ENCODE measurements at regions not wholly inside any gene's neighbourhood (a gene's known extent, or its start where the extent isn't known, plus 50 kb on each side); places are given as distances from the start of the nearest gene placed in this dataset.

DNA sequence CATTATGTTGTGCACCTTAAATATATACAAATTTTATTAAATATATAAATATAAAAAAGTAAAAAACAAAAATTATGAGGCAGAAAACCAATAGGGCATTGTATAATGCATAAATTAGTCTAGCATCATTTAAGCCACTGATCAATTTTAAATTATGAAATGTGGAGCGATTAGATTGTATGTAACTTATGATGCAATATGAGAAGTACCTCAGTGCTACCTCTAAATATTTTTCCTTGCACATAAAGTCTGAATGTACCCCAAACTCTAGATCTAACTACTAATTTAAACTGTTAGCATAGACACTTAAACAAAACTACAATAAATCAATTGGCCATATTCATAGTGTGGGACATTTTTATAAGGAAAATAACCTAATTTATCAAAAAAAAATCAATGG is 1178.5 kb upstream of the MIR17HG start:
- DNase-seq (ENCODE audit: low spot score): no peak

DNA sequence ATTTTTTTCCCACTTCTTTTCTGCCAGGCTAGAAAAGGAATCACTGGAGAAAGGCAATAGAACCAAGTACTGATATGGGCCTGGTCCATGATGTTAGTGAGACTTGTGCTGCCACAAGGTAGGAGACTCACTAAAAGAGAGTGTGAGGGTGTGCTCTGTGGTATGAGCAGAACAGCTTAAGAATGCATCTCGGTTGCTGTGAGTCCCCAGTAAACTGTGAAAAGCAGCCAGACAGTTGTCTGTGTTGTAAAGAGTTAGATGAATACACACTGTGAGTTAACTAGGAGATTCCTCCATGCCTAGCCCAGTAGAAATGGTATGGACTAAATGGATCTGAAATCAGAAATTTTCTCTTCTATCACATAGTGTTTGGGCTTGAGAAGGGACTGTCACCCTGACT is 1177.3 kb upstream of the MIR17HG start:
- no peak for DNase-seq (ENCODE audit: low spot score)

DNA sequence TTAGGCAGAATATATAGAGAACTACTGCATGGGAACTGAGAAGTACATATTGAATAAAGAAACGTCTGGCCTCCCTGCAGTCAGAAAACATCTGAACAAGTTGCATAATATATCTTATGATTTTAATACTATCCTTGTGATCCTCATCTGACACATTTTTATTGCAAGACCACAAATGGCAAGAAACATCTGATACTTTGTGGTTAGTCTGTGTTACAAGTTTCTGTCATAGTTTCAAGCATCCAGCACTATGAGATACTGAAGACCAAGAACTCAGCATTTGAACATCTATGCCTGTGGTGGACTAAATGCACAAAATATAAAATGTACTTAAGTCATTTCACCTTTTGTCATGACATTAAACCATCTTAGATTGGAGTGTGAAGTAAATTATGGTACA is 1175.8 kb upstream of the MIR17HG start:
- no peak for DNase-seq (ENCODE audit: low spot score)

DNA sequence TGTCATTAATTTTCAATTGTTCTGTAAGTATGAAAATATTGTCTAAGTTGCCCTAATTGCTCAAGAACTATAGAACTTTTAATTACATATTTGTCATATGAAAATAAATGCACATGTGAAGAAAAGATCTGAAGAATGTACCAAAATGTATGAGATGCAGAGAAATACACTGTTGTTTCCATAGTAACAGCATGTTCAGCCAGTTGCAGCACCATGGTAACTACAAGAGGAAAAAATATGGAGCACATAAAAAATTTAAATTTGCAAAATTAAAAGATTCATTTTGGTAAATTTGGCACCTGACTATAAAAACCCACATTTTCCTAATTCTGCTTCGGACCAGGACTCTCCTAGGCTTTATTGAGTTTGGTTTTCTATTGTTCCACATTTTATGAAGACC is 1170.0 kb upstream of the MIR17HG start:
- no peak for DNase-seq (ENCODE audit: low spot score)

DNA sequence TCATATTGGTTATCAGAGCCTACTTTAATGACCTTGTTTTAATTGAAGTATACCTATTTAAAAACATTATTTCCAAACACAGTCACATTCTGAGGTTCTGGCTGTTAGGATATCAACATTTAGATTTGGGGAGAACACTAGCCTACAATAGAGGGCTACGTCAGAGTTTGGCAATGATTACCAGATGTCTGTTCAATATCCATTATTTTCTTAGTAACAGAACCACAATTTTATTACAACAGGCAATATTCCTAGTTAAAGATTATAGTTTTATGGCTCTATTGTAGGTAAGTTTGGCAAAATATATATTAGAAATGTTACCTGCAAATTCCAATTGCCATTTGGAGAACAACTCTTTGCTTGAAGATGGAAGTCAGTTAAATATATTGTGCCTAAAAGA is 1163.1 kb upstream of the MIR17HG start:
- no peak for DNase-seq (ENCODE audit: low spot score)

DNA sequence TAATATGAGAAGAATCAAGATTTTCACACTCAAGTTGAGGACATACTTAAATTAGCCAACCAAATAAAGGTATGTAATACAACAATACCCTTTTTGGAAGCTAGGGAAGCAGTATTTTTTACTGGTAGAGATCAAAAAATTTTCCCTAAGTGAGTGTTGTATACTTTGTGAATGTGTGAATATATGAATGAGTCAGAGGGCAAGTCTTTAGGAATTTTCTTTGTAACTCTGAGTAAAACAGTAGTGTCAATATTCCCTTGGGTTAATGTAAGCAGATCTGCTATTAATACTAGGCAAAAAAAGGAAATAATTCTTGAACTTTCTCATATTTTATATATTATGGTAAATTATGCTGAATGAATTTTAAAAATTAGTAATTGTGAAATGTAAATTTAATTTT is 1161.8 kb upstream of the MIR17HG start:
- DNase-seq (ENCODE audit: low spot score): no peak

DNA sequence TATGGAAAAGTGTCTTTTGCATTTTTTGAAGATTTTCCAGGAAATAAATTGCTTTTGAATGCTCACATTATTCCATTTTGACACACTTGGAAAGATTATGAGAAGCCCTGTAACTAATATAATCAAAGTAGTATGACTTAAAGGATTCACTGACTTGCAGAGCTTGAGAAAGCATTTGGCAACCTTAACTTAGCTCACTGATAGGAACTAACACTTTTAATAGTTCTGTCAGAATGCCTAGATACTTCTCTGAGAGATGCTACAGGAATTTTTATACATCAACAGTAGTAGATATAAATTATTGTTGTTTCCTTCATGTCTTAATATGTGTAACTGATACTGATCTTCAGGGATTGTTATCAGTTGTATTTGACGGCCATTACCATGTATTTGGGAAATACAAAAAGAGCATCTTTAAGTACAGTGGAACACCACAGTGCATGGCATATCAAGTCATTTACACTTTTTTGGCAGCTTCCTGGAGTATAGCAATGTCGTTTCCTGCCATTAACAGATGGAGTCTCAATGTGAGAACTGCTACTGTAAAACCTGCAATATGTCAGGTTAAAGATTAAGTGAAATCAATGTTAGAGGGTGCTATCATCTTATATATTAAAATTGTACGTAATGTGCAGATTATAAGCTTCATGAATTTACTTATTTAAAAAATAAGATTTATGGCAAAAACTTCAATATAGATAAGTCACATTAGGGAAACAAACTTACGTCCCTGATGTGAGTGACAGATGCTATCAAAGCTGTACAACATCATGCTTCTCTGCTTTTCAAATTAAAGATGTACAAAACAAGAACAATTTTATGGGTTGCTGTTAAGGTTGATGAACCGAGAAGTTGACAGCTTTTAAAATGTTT is 1159.8 kb upstream of the MIR17HG start:
- DNase-seq (ENCODE audit: low spot score): no peak

DNA sequence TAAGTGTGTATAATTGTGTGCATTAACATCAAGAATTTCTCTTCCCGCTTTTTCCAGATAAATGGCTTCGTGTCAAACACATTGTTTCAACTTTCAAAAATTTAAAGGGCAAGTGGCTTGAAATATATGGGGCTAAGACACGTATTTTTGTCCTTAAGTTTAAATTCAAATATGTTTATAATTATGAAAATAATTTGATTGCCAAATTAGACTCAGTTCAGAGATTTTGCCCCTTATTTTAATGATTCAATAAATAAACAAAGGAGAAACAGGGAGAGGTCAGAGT is 1159.2 kb upstream of the MIR17HG start:
- no peak for DNase-seq (ENCODE audit: low spot score)

DNA sequence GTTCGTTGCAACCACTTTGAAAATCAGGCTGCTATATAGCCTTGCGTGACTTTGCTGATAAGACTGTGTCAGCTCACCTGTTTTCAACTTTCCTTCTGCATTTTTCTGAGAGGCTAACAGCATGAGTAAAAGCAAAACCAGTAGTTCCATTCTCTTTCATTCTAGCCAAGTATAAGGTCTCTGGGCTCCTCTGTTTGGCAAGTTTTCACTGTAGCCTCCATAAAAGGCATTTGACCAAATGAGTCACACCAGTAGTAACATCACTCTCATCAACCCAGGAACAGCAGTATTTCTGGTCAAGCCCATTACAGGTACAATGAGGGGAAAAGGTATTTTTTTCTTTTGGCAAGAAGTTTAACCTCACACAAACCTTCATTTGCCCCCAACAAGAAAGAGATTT is 1149.8 kb upstream of the MIR17HG start:
- DNase-seq (ENCODE audit: low spot score): no peak

DNA sequence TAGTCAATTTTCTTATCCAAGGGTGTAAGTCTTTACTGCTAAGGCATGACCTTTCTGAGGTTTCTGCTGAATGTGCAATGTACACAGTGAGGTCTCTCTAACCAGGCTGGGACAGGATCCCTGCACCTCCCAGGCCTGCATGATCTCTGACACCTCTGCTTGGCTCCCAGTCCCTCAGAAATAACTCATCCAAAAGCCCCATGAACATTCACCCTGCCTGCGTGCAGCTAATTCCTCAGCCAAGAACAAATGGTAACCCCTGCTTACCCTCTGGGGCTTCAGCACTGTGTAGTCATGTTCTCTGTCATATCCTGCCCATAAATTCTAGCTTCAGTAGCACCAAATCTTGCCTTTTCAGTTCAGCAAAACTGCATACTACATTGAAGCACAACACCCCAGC is 1146.3 kb upstream of the MIR17HG start:
- no peak for DNase-seq (ENCODE audit: low spot score)

DNA sequence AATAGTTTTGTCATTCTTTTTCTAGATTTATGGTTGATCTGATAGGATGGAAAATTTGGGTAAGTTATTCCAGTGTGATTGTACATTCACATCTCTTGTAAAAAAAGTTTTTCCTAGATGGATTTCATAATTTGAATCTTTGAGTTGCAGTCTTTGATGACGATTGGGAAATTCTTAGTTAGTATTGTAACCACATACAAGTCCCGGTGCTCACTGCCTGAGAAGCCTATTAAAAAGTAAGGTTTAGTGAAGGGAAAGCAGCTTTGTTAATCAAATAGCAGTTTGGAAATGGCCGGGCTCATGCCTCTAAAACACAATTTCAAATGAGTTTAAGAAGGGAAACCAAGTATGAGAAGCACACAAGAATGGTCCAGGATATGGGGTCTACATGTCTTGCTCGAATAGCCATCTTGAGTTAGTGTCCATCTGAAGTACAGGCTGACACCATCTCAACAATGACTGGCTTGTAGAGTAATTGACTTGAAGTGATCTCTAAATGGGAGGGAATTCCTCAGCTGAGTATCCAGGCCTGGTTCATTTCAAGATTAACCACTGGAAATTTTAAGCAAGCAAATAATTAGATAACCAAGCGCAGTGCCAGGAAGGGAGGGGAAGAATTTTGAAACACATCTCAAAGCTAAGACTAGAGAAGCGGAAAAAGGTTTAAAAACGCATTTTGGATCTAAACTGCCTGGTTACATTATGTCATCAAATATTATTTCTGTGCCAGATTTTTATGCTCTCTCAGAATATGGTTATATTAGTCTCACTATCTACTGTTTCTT is 1145.6 kb upstream of the MIR17HG start:
- DNase-seq (ENCODE audit: low spot score): no peak

DNA sequence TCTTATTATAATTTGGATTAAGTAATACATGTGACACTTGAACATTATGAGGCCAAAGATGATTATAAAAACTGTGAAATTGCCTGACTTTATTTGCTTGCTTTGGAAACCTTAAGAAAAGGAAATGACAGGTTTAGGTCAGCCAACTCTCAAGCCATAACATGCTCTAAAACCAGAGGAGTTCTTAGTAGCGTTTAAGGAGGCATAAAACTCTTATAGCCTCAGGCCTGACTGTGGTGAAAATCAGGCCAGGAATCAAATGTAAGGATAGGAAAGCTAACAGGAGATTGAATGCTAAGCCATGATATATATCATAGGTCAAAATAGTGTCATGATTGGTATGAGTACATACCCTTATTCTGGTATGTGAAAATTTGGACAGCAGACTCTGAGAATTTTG is 1142.4 kb upstream of the MIR17HG start:
- no peak for DNase-seq (ENCODE audit: low spot score)

DNA sequence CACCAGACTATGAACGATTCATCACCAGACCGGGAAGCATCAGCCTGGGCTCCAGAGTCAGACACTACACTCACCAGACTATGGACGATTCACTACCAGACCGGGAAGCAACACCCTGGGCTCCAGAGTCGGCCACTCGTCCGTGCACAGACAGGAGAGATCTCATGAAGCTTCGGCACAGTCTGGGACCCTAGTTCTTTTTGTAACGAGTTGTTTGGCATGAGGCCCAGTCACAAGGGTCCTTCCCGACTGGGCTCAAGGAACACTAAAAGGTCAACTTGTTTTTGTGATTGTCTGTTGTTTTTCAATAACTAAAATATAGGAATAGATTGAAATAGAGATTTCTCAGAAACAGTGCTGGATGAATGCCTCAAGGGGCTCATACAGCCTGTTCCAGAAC is 1141.6 kb upstream of the MIR17HG start:
- no peak for DNase-seq (ENCODE audit: low spot score)

DNA sequence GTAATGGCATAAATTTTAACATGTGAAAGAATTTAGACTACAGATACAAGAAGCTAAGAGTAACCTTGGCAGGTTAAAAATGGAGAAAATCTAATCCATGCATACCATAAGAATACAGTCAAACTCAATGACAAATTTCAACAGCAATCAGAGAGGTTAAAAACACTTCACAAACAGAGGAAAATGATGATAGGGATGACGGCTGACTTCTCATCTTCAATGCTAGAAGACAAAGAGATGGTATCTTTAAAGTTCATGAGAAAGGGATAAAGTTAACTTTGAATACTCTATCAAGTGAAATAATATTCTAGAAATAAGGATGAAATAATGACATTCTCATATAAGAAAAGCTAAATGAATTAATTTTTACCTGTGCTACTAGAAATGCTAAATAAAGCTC is 1130.2 kb upstream of the MIR17HG start:
- no peak for DNase-seq (ENCODE audit: low spot score)

DNA sequence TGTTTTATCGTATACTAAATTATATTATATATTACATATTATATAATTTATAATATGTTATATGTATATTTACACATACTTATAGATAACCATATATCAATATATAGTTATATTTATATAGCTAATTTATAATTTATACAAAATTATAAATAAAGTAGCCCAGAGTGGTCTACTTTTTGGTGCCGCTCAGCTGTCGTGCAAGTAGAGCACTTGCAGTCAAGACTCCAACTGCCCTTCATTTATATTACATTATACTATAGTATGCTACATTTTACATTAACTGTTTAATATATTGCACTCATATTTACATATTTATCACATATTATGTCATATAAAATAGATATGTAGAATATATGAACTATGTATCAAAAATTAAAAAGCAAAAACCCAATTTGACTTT is 1124.7 kb upstream of the MIR17HG start:
- DNase-seq (ENCODE audit: low spot score): no peak

DNA sequence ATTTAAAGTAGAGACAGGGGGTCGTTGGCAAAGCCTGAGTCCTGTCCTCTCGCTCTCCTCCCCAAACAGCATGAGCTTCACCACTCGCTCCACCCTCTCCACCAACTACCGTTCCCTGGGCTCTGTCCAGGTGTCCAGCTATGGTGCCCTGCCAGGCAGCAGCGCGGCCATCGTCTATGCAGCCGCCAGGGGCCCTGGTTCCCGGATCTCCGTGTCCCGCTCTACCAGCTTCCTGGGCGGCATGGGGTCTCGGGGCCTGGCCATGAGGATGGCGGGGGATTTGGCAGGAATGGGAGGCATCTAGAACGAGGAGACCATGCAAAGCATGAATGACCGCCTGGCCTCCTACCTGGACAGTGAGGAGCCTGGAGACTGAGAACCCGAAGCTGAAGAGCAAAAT is 1117.2 kb upstream of the MIR17HG start:
- no peak for DNase-seq (ENCODE audit: low spot score)

DNA sequence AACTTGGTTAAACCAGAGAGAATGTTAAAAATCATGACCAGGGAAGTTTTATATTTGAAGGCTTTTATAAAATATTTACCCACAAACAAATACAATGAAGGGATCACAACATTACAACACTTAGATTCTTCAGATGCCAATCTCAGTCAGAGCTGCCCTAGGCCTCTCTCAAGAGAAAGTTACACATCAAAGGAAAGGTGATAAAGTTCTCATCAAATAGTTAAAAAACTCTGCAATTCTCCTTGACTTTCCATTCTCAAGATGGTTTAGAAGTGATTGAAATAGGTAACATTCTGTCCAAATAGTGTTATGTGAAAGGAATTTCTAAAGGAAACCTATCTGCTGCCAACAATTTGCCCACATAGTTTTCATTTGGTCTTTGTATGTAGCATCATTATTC is 1115.2 kb upstream of the MIR17HG start:
- no peak for DNase-seq (ENCODE audit: low spot score)

DNA sequence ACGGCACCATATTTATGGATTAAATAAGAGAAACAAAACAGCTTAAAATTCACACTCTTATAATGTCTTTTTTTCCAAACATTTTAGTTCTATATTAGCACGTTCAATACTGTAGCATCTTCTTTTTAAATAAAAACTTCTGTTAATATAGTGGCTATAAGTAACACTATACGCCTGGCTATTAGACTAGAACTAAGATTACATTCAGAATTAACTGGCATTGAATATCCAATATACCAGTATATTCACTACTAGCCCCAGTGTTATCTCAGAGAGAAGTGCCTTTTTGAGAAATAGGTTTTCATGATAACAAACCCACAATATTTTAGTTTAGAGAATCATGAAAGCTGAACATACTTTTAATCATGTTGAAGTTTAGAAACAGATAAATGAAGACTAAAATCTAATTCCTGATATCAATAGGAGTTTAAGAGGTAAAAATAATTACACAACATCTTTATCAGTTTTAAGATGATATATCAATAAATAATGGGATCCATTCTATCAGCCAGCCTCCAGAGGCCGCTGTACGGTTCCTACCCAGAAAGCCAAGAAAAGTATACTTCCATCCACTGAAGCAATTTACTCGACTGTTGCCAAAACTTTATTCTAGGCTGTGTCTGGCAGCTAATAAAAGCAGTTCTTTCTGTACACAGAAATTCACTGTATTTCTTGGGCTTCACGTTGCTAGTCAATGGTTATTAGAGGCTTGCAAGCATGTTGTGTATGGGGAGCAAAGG is 1113.4 kb upstream of the MIR17HG start:
- DNase-seq (ENCODE audit: low spot score): no peak

DNA sequence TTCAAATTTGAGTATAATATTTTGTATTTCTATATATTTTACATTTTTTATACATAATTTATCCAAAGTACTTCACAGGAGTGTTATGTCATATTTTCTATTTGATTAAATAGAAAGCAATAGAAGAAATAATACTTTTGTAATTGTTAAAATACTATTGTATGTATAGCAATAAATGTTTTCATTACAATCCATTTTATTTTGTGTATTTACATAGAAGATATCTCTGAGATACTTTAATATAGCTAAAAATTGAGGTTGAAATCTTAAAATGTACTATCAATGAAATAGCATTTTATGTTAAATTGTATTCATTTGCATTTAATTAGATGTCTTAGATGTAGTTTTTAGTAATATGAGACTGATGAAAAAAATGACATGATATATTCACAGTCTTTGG is 1109.6 kb upstream of the MIR17HG start:
- no peak for DNase-seq (ENCODE audit: low spot score)

DNA sequence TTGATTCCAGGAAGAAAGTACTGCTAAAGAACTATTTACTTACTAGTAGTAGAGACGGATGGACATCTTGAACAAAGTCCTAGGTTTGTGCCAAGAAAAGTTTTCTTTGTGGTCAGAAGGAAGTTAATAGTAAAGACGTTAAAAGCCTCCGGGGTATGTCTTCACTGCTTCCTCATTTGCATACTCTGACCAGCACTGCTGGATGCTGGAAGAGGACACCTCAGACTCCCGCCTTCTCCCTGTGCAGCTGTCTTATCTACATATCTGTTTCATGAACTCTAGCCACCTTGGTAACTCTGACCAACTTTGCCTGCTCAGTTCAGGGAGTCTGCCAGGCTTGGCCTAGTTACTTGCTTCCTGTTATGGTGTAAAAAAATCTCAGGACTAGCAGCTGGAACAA is 1109.1 kb upstream of the MIR17HG start:
- DNase-seq (ENCODE audit: low spot score): no peak

DNA sequence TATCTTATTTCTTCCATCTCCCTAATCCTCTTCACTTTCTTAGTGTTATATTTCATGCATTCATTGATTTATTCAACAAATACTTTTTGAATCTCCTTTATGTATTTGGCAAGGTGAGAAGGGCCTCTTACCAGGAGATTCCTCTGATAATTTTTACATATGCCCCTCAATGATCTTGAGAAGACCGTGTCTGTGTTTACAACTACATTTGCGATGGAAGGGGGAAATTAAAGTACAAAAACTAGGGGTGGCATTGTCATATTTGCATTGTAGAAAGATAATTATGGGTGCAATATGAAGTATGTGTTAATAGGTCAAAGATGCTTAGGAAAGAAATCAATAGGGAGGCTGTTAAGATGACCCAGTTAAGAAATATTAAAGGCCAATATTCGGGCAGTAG is 1108.4 kb upstream of the MIR17HG start:
- DNase-seq (ENCODE audit: low spot score): no peak

DNA sequence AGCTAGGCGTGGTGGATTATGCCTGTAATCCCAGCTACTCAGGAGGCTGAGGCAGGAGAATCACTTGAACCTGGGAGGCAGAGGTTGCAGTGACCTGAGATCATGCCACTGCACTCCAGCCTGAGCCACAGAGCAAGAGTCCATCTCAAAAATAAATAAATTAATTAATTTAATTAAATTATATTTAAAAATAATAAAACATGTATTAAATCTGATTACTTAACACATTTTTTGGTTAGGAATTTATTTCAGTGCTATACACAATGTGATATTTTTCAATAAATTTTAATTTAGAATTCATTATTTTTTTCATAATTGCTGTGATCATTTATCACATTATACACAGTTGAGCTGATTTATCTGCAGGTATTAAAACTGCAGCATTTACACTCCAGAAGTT is 1101.5 kb upstream of the MIR17HG start:
- DNase-seq (ENCODE audit: low spot score): no peak

DNA sequence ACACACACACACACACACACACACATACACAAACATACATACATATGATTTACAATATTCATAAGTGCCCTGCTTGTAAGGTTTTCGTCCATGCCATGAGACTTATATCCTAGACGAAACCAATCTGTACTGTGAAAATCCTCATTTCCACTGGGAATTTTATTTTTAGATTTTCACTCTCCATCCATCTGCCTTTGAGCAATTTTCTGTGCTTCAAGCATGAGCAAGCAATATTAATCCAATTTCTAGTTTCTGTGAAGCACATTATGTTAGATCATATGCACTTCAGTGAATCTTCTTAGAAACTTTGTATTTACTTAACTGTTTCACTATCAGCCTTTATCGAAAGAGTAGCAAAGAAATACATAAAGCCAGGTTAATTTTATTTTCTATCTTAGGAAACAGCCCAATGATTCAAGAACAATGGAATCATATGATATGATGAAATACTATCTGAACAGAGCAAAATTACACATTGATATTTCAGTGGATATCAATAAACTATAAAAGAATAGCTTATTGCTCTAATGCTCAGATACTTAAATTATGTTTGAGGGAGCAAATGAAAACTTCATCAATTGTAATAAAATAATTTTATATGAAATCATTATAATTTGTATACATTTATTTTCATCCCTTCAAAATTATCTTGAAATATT is 1100.7 kb upstream of the MIR17HG start:
- no peak for DNase-seq (ENCODE audit: low spot score)

Measured in AG08396 (cell line).